SK-N-SH (cell line): ENCODE measurements at regions not wholly inside any gene's neighbourhood (a gene's known extent, or its start where the extent isn't known, plus 50 kb on each side); places are given as distances from the start of the nearest gene placed in this dataset.

Experiments
- CTCF ChIA-PET: fragments of 300-600, 350-600 bp; formaldehyde crosslinking; extraction: SDS; loops from one replicate; lab custom pipeline; 2021; lab: Yijun Ruan, JAX
- POLR2A ChIA-PET: fragments of 350-600 bp; sonication (Branson Sonifier 250); formaldehyde crosslinking; extraction: SDS; loops from one replicate; lab custom pipeline; 2020; ENCODE audit warnings: antibody characterized with exemption, inconsistent platforms; lab: Yijun Ruan, JAX
- DNase-seq: peaks from one replicate; pipeline ENCODE4 v3.0.0; 2012
- H2AFZ ChIP-seq: fragments of 200-600 bp; sonication (generic); 2 replicates; pipeline ENCODE4 v1.8.1; 2016; ENCODE audit warnings: antibody characterized with exemption, mild to moderate bottlenecking, low read depth
- H3F3A ChIP-seq: fragments of 200-600 bp; sonication (generic); replicated peaks from 2 replicates; pipeline ENCODE3; 2016; ENCODE audit warnings: antibody characterized with exemption, mild to moderate bottlenecking; ENCODE audit not compliant: insufficient read depth
- H3K27ac ChIP-seq, 2 experiments: fragments of 200-500 bp in 1 of 2; fragments of 200-600 bp in 1 of 2; sonication (Bioruptor generic) in 1 of 2; sonication (generic), shearing (Covaris generic) in 1 of 2; 2 replicates each; pipeline versions ENCODE4 v1.5.1 to v1.6.1; 2014 to 2016; ENCODE audit warnings: low read depth in 2 of 2, inconsistent platforms in 1 of 2, low read length in 1 of 2, mild to moderate bottlenecking in 1 of 2, mixed read lengths in 1 of 2
- H3K27me3 ChIP-seq: fragments of 200-600 bp; sonication (generic), shearing (Covaris generic); 2 replicates; pipeline ENCODE4 v1.6.1; 2016; ENCODE audit warnings: mixed run types; ENCODE audit not compliant: insufficient read depth
- H3K36me3 ChIP-seq, 2 experiments: fragments of 200-500 bp in 1 of 2; fragments of 200-600 bp in 1 of 2; sonication (Bioruptor generic) in 1 of 2; sonication (generic) in 1 of 2; replicated peaks in 1 of 2; 2 replicates each; pipeline versions ENCODE3 to v1.5.1; 2014 to 2016; ENCODE audit warnings: low read length in 1 of 2, mild to moderate bottlenecking in 1 of 2; ENCODE audit not compliant: insufficient read depth in 2 of 2, control insufficient read depth in 1 of 2
- H3K4me1 ChIP-seq, 2 experiments: fragments of 200-500 bp in 1 of 2; fragments of 200-600 bp in 1 of 2; sonication (Bioruptor generic) in 1 of 2; sonication (generic), shearing (Covaris generic) in 1 of 2; 2 replicates each; pipeline versions ENCODE4 v1.5.1 to v1.6.1; 2014 to 2016; ENCODE audit warnings: low read depth in 1 of 2, low read length in 1 of 2, mixed run types in 1 of 2; ENCODE audit not compliant: insufficient read depth in 2 of 2, control insufficient read depth in 1 of 2
- H3K4me2 ChIP-seq: fragments of 200-600 bp; sonication (generic), shearing (Covaris generic); 2 replicates; pipeline ENCODE4 v1.6.1; 2017; ENCODE audit warnings: mixed run types
- H3K4me3 ChIP-seq, 2 experiments: fragments of 200-500 bp in 1 of 2; fragments of 200-600 bp in 1 of 2; sonication (Bioruptor generic) in 1 of 2; sonication (generic), shearing (Covaris generic) in 1 of 2; 2 replicates each; pipeline versions ENCODE4 v1.5.1 to v1.8.1; 2014 to 2016; ENCODE audit warnings: low read depth in 2 of 2, inconsistent platforms in 1 of 2, low read length in 1 of 2, mild to moderate bottlenecking in 1 of 2, mixed read lengths in 1 of 2, moderate library complexity in 1 of 2
- H3K79me2 ChIP-seq: fragments of 200-600 bp; sonication (generic); 2 replicates; pipeline ENCODE4 v1.8.1; 2017; ENCODE audit warnings: mild to moderate bottlenecking; ENCODE audit not compliant: insufficient read depth
- H3K9ac ChIP-seq: fragments of 200-600 bp; sonication (generic); 2 replicates; pipeline ENCODE4 v1.6.1; 2017; ENCODE audit warnings: mixed run types
- H3K9me2 ChIP-seq: fragments of 200-600 bp; sonication (generic); 2 replicates; pipeline ENCODE4 v1.6.1; 2017; ENCODE audit warnings: mixed run types
- H3K9me3 ChIP-seq: fragments of 200-600 bp; sonication (generic); 2 replicates; pipeline ENCODE4 v1.6.1; 2017; ENCODE audit warnings: mixed run types, mild to moderate bottlenecking, moderate library complexity
- H4K20me1 ChIP-seq: fragments of 200-600 bp; sonication (generic); 2 replicates; pipeline ENCODE4 v1.6.1; 2017; ENCODE audit warnings: mild to moderate bottlenecking, mixed run types; ENCODE audit not compliant: insufficient read depth
- EP300 ChIP-seq, 2 experiments: IDR thresholded peaks; 2 replicates each; pipeline versions ENCODE4 v1.4.0 to v1.6.1; 2012; ENCODE audit warnings: borderline replicate concordance in 1 of 2, low read depth in 1 of 2, low read length in 1 of 2
- FOSL2 ChIP-seq: IDR thresholded peaks from 2 replicates; pipeline ENCODE4 v1.4.0; 2012; ENCODE audit warnings: low read depth, mild to moderate bottlenecking, moderate library complexity, borderline replicate concordance
- MEF2A ChIP-seq: IDR thresholded peaks from 2 replicates; pipeline ENCODE4 v1.4.0; 2012; ENCODE audit warnings: low read depth, borderline replicate concordance
- NRF1 ChIP-seq: IDR thresholded peaks from 2 replicates; pipeline ENCODE4 v1.6.1; 2012; ENCODE audit warnings: low read depth, mild to moderate bottlenecking, low read length
- RFX5 ChIP-seq: IDR thresholded peaks from 2 replicates; pipeline ENCODE4 v1.6.1; 2012; ENCODE audit warnings: mild to moderate bottlenecking, improper control_type of control experiment, low read length
- WGBS: methylation state at CpG from one replicate; pipeline ENCODE4 v1.1.6; 2017; ENCODE audit warnings: low lambda C conversion rate; 5-methylcytosine and 5-hydroxymethylcytosine counted together
- TF ChIP-seq, protein P1 (sequence below): IDR thresholded peaks from 2 replicates; pipeline ENCODE4 v1.4.0; 2012; ENCODE audit warnings: low read depth, borderline replicate concordance
- TF ChIP-seq, protein P2 (sequence below): fragments of 200-600 bp; sonication (generic); IDR thresholded peaks from 2 replicates; pipeline ENCODE4 v1.6.1; 2017; ENCODE audit warnings: antibody characterized with exemption, mild to moderate bottlenecking, moderate library complexity

DNA sequence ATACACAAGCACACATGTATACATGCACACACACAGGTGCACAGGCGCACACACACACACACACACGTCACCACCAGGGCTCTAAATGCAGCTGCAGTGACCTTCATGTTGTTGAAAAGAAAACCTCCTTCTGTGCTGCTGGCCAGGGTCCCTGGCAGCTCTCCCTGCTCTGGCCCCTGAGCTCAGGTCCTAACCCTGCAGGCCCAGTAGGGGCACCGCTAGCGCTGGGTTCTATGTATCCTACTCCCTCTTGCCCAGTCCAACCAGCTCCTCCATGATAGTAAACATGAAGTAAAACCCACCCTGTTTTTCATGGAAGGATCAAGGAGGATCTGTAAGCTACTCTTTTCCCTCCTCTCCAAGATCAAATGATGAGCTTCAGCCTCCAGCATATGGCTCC lies 172.8 kb downstream of the RBFOX3 start (continued):
- TF ChIP-seq, protein P1, sequence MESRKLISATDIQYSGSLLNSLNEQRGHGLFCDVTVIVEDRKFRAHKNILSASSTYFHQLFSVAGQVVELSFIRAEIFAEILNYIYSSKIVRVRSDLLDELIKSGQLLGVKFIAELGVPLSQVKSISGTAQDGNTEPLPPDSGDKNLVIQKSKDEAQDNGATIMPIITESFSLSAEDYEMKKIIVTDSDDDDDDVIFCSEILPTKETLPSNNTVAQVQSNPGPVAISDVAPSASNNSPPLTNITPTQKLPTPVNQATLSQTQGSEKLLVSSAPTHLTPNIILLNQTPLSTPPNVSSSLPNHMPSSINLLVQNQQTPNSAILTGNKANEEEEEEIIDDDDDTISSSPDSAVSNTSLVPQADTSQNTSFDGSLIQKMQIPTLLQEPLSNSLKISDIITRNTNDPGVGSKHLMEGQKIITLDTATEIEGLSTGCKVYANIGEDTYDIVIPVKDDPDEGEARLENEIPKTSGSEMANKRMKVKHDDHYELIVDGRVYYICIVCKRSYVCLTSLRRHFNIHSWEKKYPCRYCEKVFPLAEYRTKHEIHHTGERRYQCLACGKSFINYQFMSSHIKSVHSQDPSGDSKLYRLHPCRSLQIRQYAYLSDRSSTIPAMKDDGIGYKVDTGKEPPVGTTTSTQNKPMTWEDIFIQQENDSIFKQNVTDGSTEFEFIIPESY = no peak
- TF ChIP-seq NRF1 = no peak

DNA sequence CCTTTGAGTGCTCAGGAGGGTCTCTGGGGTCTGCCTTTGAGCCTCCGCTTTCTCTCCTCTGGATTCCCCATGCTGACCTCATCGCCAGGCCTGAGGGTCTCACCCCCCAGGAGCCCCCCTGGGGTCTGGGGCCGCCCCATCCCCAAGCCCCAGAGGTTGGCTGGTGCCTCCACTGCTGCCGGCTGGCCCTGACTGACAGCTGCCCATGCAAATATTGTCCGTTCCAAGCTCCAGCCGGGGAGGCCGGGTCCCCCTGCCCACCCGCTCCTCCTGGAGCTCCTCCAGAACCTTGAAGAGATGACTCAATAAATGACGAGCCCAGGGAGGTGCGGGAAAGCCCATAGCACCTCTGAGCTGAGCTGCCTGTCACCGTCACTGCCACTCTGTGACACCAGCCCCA lies 173.8 kb downstream of the RBFOX3 start:
- TF ChIP-seq EP300 (IDR thresholded peaks at IDR 0.05; ENCODE audit: borderline replicate concordance in 1 of 2, low read depth in 1 of 2, low read length in 1 of 2) (no peak), FOSL2 (no peak)
- WGBS = 58% methylated on average over 11 of the region's 11 CpGs
- no peaks in the 10 kb centered on the region for H3K4me1 ChIP-seq
- no peaks in the 10 kb centered on the region for H3K36me3 ChIP-seq
- no peak overlapping the region for H3K9ac ChIP-seq
- H2AFZ ChIP-seq = no peak overlapping the region
- POLR2A ChIA-PET = no interaction called here
- no peaks in the 10 kb centered on the region for H3K9me3 ChIP-seq
- H3K27me3 ChIP-seq = no peaks in the 10 kb centered on the region
- H3K79me2 ChIP-seq = no peaks in the 10 kb centered on the region
- no peak for DNase-seq
- CTCF ChIA-PET = interaction anchor here (0.8 to 3.9 kb wide), 9 partner anchors 9 to 176 kb away, joined by 3 to 22 read pairs (median 4); no protein-coding TSS in a partner anchor
- no peaks in the 10 kb centered on the region for H4K20me1 ChIP-seq
- H3K27ac ChIP-seq = no peak overlapping the region
- H3K4me2 ChIP-seq = no peak overlapping the region
- H3F3A ChIP-seq = no peaks in the 10 kb centered on the region
- no peaks in the 10 kb centered on the region for H3K9me2 ChIP-seq
- H3K4me3 ChIP-seq = no peak overlapping the region

DNA sequence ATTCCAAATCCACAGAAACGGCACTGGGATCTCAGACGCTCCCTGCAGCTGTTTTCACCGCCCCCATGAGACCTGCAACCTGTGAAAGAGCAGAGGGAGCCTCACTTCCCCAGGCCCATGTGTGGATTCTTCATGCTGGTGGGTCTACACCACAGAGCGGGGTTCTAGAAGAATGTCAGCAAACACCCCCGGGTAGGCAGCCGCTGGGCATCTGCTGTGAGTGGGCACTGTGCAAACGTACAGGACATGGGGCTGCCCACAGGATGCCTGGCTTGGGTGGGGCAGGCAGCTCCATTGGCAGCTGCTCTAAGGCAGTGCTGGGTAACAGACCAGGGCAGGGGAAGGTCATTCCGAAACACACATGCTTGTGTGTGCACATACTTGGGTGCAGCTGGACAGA lies 174.9 kb downstream of the RBFOX3 start:
- Histone ChIP-seq H3K79me2 (no peaks in the 10 kb centered on the region), H3K9me2 (no peaks in the 10 kb centered on the region), H4K20me1 (no peaks in the 10 kb centered on the region), H3K4me1 (no peaks in the 10 kb centered on the region), H3K4me3 (no peak overlapping the region), H3K9me3 (no peaks in the 10 kb centered on the region), H3K27ac (no peak overlapping the region), H3K36me3 (no peaks in the 10 kb centered on the region), H3K27me3 (no peaks in the 10 kb centered on the region), H3K9ac (no peak overlapping the region), H3K4me2 (no peak overlapping the region), H2AFZ (no peak overlapping the region), H3F3A (no peaks in the 10 kb centered on the region)
- WGBS = 61% methylated on average over 8 of the region's 8 CpGs
- ChIA-PET CTCF (interaction anchor here (1.0 to 3.9 kb wide), 7 partner anchors 11 to 176 kb away, joined by 3 to 22 read pairs (median 5); no protein-coding TSS in a partner anchor), POLR2A (no interaction called here)
- DNase-seq = no peak
- TF ChIP-seq NRF1 (no peak), MEF2A (no peak), RFX5 (no peak)
- TF ChIP-seq, protein P2, sequence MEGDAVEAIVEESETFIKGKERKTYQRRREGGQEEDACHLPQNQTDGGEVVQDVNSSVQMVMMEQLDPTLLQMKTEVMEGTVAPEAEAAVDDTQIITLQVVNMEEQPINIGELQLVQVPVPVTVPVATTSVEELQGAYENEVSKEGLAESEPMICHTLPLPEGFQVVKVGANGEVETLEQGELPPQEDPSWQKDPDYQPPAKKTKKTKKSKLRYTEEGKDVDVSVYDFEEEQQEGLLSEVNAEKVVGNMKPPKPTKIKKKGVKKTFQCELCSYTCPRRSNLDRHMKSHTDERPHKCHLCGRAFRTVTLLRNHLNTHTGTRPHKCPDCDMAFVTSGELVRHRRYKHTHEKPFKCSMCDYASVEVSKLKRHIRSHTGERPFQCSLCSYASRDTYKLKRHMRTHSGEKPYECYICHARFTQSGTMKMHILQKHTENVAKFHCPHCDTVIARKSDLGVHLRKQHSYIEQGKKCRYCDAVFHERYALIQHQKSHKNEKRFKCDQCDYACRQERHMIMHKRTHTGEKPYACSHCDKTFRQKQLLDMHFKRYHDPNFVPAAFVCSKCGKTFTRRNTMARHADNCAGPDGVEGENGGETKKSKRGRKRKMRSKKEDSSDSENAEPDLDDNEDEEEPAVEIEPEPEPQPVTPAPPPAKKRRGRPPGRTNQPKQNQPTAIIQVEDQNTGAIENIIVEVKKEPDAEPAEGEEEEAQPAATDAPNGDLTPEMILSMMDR = no peak
